Transverse colon (tissue), 4 donors: ENCODE measurements at regions not wholly inside any gene's neighbourhood (a gene's known extent, or its start where the extent isn't known, plus 50 kb on each side); places are given as distances from the start of the nearest gene placed in this dataset.

Experiments
- POLR2A ChIP-seq: fragments of 450-650 bp; IDR thresholded peaks from one replicate; pipeline ENCODE4 v1.6.1; 2016; ENCODE audit warnings: antibody characterized with exemption, mild to moderate bottlenecking, moderate library complexity
- POLR2AphosphoS5 ChIP-seq, 3 donors: sonication (generic); formaldehyde crosslinking; IDR thresholded peaks; one replicate each; pipeline ENCODE4 v1.6.1; 2016; ENCODE audit warnings: antibody characterized with exemption in 3 of 3
- TF ChIP-seq, protein P1 (sequence below), 5 experiments: fragments of 200-600 bp in 3 of 5; fragments of 450-650 bp in 2 of 5; sonication (generic) in 3 of 5; IDR thresholded peaks; 1 replicate in 2 of 5; 2 replicates in 3 of 5; pipeline ENCODE4 v1.5.1; 2016 to 2017; ENCODE audit warnings: antibody characterized with exemption in 5 of 5, inconsistent platforms in 3 of 5, mild to moderate bottlenecking in 2 of 5, moderate library complexity in 1 of 5

DNA sequence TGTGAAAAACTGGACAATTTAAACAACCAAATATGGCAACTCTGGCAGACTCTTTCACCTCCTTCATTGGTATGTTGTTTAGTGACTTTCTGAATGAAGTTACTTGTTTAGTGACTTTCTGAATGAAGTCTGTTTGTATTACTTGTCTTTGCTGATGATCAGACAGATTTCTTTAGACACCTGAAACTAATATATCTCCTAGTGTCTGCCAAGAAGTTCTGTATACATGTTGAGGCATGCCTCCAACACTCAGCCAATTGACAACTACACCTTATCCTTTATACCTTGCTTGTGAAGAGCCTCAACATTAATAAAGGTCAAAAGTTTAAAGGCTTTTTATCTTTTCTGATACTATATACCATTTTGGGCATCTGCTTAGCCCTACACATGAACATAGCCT, 725.4 kb upstream of the EPHA7 start:
- TF ChIP-seq POLR2A (no peak), POLR2AphosphoS5 (IDR thresholded peaks at IDR 0.05) (no peak)
- TF ChIP-seq, protein P1, sequence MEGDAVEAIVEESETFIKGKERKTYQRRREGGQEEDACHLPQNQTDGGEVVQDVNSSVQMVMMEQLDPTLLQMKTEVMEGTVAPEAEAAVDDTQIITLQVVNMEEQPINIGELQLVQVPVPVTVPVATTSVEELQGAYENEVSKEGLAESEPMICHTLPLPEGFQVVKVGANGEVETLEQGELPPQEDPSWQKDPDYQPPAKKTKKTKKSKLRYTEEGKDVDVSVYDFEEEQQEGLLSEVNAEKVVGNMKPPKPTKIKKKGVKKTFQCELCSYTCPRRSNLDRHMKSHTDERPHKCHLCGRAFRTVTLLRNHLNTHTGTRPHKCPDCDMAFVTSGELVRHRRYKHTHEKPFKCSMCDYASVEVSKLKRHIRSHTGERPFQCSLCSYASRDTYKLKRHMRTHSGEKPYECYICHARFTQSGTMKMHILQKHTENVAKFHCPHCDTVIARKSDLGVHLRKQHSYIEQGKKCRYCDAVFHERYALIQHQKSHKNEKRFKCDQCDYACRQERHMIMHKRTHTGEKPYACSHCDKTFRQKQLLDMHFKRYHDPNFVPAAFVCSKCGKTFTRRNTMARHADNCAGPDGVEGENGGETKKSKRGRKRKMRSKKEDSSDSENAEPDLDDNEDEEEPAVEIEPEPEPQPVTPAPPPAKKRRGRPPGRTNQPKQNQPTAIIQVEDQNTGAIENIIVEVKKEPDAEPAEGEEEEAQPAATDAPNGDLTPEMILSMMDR (IDR thresholded peaks at IDR 0.05): no peak
